Bronchial epithelial cell (primary cell): ENCODE measurements at regions not wholly inside any gene's neighbourhood (a gene's known extent, or its start where the extent isn't known, plus 50 kb on each side); places are given as distances from the start of the nearest gene placed in this dataset.

Experiments
- DNase-seq: peaks from one replicate; pipeline ENCODE4 v3.0.0-alpha.2; 2010; ENCODE audit warnings: low read depth
- FAIRE-seq: peaks from 2 replicates; lab custom pipeline; 2011; peaks lifted over from hg19 to GRCh38; lab: Jason Lieb, UNC
- H3K27me3 ChIP-seq: 2 replicates; pipeline ENCODE4 v1.5.1; 2011; ENCODE audit warnings: low read length; ENCODE audit not compliant: control insufficient read depth, insufficient read depth
- H3K36me3 ChIP-seq: 2 replicates; pipeline ENCODE4 v1.5.1; 2011; ENCODE audit warnings: low read length; ENCODE audit not compliant: control insufficient read depth, insufficient read depth
- H3K4me3 ChIP-seq: 2 replicates; pipeline ENCODE4 v1.5.1; 2011; ENCODE audit warnings: mild to moderate bottlenecking, low read depth, low read length, control low read depth
- CTCF ChIP-seq: IDR thresholded peaks from 2 replicates; pipeline ENCODE4 v1.5.1; 2011; ENCODE audit warnings: mild to moderate bottlenecking, moderate library complexity, low read length, control low read depth, inconsistent platforms; ENCODE audit not compliant: insufficient read depth, severe bottlenecking

DNA sequence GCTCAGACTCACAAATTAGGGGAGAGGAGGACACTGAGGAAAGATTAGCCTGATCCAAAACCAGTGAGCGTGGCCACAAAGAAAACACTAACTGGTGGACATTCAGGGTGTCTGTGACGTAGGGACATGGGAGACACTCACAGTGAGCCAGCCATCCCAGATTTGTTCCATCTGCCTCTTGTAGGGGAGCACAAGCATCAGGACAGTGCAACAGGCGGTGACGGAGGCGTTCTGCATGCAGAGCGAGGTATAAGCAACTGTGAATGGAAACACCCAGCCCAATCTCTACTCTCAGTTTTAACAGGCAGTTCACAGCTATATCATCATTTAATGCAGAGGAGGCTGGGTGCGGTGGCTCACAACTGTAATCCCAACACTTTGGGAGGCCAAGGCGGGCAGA lies 52.8 kb upstream of the TOMM7 start:
- Histone ChIP-seq H3K36me3 (no peaks in the 10 kb centered on the region), H3K4me3 (no peak overlapping the region), H3K27me3 (no peaks in the 10 kb centered on the region)
- TF ChIP-seq CTCF: no peak
- FAIRE-seq: no peak
- DNase-seq: no peak

- TF ChIP-seq CTCF: no peak
- DNase-seq: no peak
Measured at GRCh38 chr7:22874904-22875303, 52.3 kb upstream of the TOMM7 start.

More at GRCh38 chr7:22874904-22875303, 52.3 kb upstream of the TOMM7 start:
- FAIRE-seq: no peak
- H3K4me3 ChIP-seq: no peak overlapping the region
- no peaks in the 10 kb centered on the region for H3K27me3 ChIP-seq
- no peaks in the 10 kb centered on the region for H3K36me3 ChIP-seq
